Hepatocyte (in vitro differentiated cells): ENCODE measurements at regions not wholly inside any gene's neighbourhood (a gene's known extent, or its start where the extent isn't known, plus 50 kb on each side); places are given as distances from the start of the nearest gene placed in this dataset.

Experiments
- CTCF ChIP-seq: fragments of 200-600 bp; sonication (generic); IDR thresholded peaks from 2 replicates; pipeline ENCODE4 v1.5.1; 2016; ENCODE audit warnings: antibody characterized with exemption, mild to moderate bottlenecking; ENCODE audit not compliant: poor library complexity
- EZH2phosphoT487 ChIP-seq: fragments of 200-600 bp; sonication (generic); IDR thresholded peaks from one replicate; pipeline ENCODE4 v1.6.1; 2018; ENCODE audit warnings: antibody characterized with exemption, mild to moderate bottlenecking, low read depth, moderate library complexity; ENCODE audit not compliant: unreplicated experiment, severe bottlenecking

- TF ChIP-seq CTCF (no peak), EZH2phosphoT487 (no peak)
Measured at GRCh38 chr12:20127413-20127812, 240.9 kb upstream of the PDE3A start.
